ENCODE measurements at regions not wholly inside any gene's neighbourhood (a gene's known extent, or its start where the extent isn't known, plus 50 kb on each side); places are given as distances from the start of the nearest gene placed in this dataset.

GRCh38 chr5:74095871-74096270 lies 469.9 kb downstream of the ARHGEF28 start:
- no peak for DNase-seq
- no peak overlapping the region for H3K27ac ChIP-seq (ENCODE audit: low read depth, low read length)
- CTCF ChIA-PET (ENCODE audit: partially characterized antibody) = no interaction called here
- Mint-ChIP-seq H3K36me3 (no peaks in the 10 kb centered on the region), H3K4me1 (no peaks in the 10 kb centered on the region), H3K4me3 (no peak overlapping the region), H3K27ac (no peak overlapping the region), H3K27me3 (peaks cover 4 to 5% of the 10 kb centered on the region in 2 donors), H3K9me3 (peaks cover 0 to 11% (median 6%) of the 10 kb centered on the region in 8 donors)
- H3K4me1 ChIP-seq (ENCODE audit: insufficient read depth, low read length) = no peaks in the 10 kb centered on the region
- intact Hi-C loops (cut with micrococcal nuclease) = no loop called here
- no peaks in the 10 kb centered on the region for H3K9me3 ChIP-seq (ENCODE audit: control insufficient read depth in 1 of 2, low read length in 2 of 2)
- H3K4me3 ChIP-seq (ENCODE audit: low read length in 2 of 2) = no peak overlapping the region
- no peaks in the 10 kb centered on the region for H3K36me3 ChIP-seq (ENCODE audit: insufficient read depth, low read length)
- no peaks in the 10 kb centered on the region for H3K27me3 ChIP-seq (ENCODE audit: insufficient read depth, low read length)
- POLR2A ChIA-PET (ENCODE audit: partially characterized antibody) = no interaction called here

GRCh38 chr5:74094782-74095108 lies 468.7 kb downstream of the ARHGEF28 start:
- no peaks in the 10 kb centered on the region for H3K4me1 Mint-ChIP-seq
- ChIA-PET CTCF (ENCODE audit: partially characterized antibody) (no interaction called here), POLR2A (ENCODE audit: partially characterized antibody) (no interaction called here)
- Histone ChIP-seq H3K36me3 (ENCODE audit: insufficient read depth, low read length) (no peaks in the 10 kb centered on the region), H3K4me1 (ENCODE audit: insufficient read depth, low read length) (no peaks in the 10 kb centered on the region), H3K27me3 (ENCODE audit: insufficient read depth, low read length) (no peaks in the 10 kb centered on the region), H3K4me3 (ENCODE audit: low read length in 2 of 2) (no peak overlapping the region), H3K27ac (ENCODE audit: low read depth, low read length) (no peak overlapping the region), H3K9me3 (ENCODE audit: control insufficient read depth in 1 of 2, low read length in 2 of 2) (no peaks in the 10 kb centered on the region)
- intact Hi-C loops (cut with micrococcal nuclease) = no loop called here
- no peak for DNase-seq
- peaks cover 4 to 5% of the 10 kb centered on the region in 2 donors for H3K27me3 Mint-ChIP-seq
- no peak overlapping the region for H3K27ac Mint-ChIP-seq
- no peak overlapping the region for H3K4me3 Mint-ChIP-seq
- H3K36me3 Mint-ChIP-seq = no peaks in the 10 kb centered on the region
- peaks cover 0 to 8% (median 2%) of the 10 kb centered on the region in 8 donors for H3K9me3 Mint-ChIP-seq

GRCh38 chr5:74094096-74094781 lies 468.2 kb downstream of the ARHGEF28 start:
- H3K27me3 ChIP-seq (ENCODE audit: insufficient read depth, low read length) = no peaks in the 10 kb centered on the region
- H3K27ac ChIP-seq (ENCODE audit: low read depth, low read length) = no peak overlapping the region
- H3K9me3 ChIP-seq (ENCODE audit: control insufficient read depth in 1 of 2, low read length in 2 of 2) = no peaks in the 10 kb centered on the region
- H3K4me3 Mint-ChIP-seq = no peak overlapping the region
- no peak overlapping the region for H3K27ac Mint-ChIP-seq
- H3K4me1 Mint-ChIP-seq = no peaks in the 10 kb centered on the region
- CTCF ChIA-PET (ENCODE audit: partially characterized antibody) = no interaction called here
- intact Hi-C loops (cut with micrococcal nuclease) = no loop called here
- no peaks in the 10 kb centered on the region for H3K36me3 Mint-ChIP-seq
- no peaks in the 10 kb centered on the region for H3K36me3 ChIP-seq (ENCODE audit: insufficient read depth, low read length)
- no peak for DNase-seq
- H3K9me3 Mint-ChIP-seq = peaks cover 0 to 3% (median under 1%) of the 10 kb centered on the region in 8 donors
- peaks cover 4 to 5% of the 10 kb centered on the region in 2 donors for H3K27me3 Mint-ChIP-seq
- POLR2A ChIA-PET (ENCODE audit: partially characterized antibody) = no interaction called here
- H3K4me1 ChIP-seq (ENCODE audit: insufficient read depth, low read length) = no peaks in the 10 kb centered on the region
- no peak overlapping the region for H3K4me3 ChIP-seq (ENCODE audit: low read length in 2 of 2)

GRCh38 chr5:74093561-74093960 lies 467.6 kb downstream of the ARHGEF28 start:
- peaks cover 4 to 5% of the 10 kb centered on the region in 2 donors for H3K27me3 Mint-ChIP-seq
- no peaks in the 10 kb centered on the region for H3K4me1 Mint-ChIP-seq
- Histone ChIP-seq H3K4me1 (ENCODE audit: insufficient read depth, low read length) (no peaks in the 10 kb centered on the region), H3K36me3 (ENCODE audit: insufficient read depth, low read length) (no peaks in the 10 kb centered on the region), H3K27me3 (ENCODE audit: insufficient read depth, low read length) (no peaks in the 10 kb centered on the region), H3K4me3 (ENCODE audit: low read length in 2 of 2) (no peak overlapping the region), H3K9me3 (ENCODE audit: control insufficient read depth in 1 of 2, low read length in 2 of 2) (no peaks in the 10 kb centered on the region), H3K27ac (ENCODE audit: low read depth, low read length) (no peak overlapping the region)
- no peak for DNase-seq
- no peaks in the 10 kb centered on the region for H3K36me3 Mint-ChIP-seq
- H3K9me3 Mint-ChIP-seq = peaks cover 0 to 3% (median under 1%) of the 10 kb centered on the region in 8 donors
- CTCF ChIA-PET (ENCODE audit: partially characterized antibody) = no interaction called here
- H3K4me3 Mint-ChIP-seq = no peak overlapping the region
- no peak overlapping the region for H3K27ac Mint-ChIP-seq
- intact Hi-C loops (cut with micrococcal nuclease) = no loop called here
- POLR2A ChIA-PET (ENCODE audit: partially characterized antibody) = no interaction called here

- H3K4me1 Mint-ChIP-seq = no peaks in the 10 kb centered on the region
These were observed 466.8 kb downstream of the ARHGEF28 start for GRCh38 chr5:74092766-74093165.

GRCh38 chr5:74085782-74086181 lies 459.8 kb downstream of the ARHGEF28 start:
- Mint-ChIP-seq H3K4me1 (no peaks in the 10 kb centered on the region), H3K4me3 (no peak overlapping the region), H3K27me3 (peaks cover 7 to 11% of the 10 kb centered on the region in 2 donors), H3K9me3 (peaks cover 0 to 1% (median 0%) of the 10 kb centered on the region in 8 donors), H3K27ac (no peak overlapping the region), H3K36me3 (no peaks in the 10 kb centered on the region)
- Histone ChIP-seq H3K9me3 (ENCODE audit: control insufficient read depth in 1 of 2, low read length in 2 of 2) (no peaks in the 10 kb centered on the region), H3K27me3 (ENCODE audit: insufficient read depth, low read length) (no peaks in the 10 kb centered on the region), H3K4me1 (ENCODE audit: insufficient read depth, low read length) (no peaks in the 10 kb centered on the region), H3K27ac (ENCODE audit: low read depth, low read length) (no peak overlapping the region), H3K36me3 (ENCODE audit: insufficient read depth, low read length) (no peaks in the 10 kb centered on the region), H3K4me3 (ENCODE audit: low read length in 2 of 2) (no peak overlapping the region)
- POLR2A ChIA-PET (ENCODE audit: partially characterized antibody) = no interaction called here
- intact Hi-C loops (cut with micrococcal nuclease) = no loop called here
- CTCF ChIA-PET (ENCODE audit: partially characterized antibody) = no interaction called here
- no peak for DNase-seq

More at GRCh38 chr5:74092766-74093165, 466.8 kb downstream of the ARHGEF28 start:
- H3K36me3 Mint-ChIP-seq = no peaks in the 10 kb centered on the region
- H3K27ac Mint-ChIP-seq = no peak overlapping the region
- intact Hi-C loops (cut with micrococcal nuclease) = no loop called here
- no peaks in the 10 kb centered on the region for H3K36me3 ChIP-seq (ENCODE audit: insufficient read depth, low read length)
- H3K9me3 ChIP-seq (ENCODE audit: control insufficient read depth in 1 of 2, low read length in 2 of 2) = no peaks in the 10 kb centered on the region
- H3K4me3 Mint-ChIP-seq = no peak overlapping the region
- no peak overlapping the region for H3K27ac ChIP-seq (ENCODE audit: low read depth, low read length)
- ChIA-PET CTCF (ENCODE audit: partially characterized antibody) (no interaction called here), POLR2A (ENCODE audit: partially characterized antibody) (no interaction called here)
- H3K9me3 Mint-ChIP-seq = peaks cover 0 to 2% (median 0%) of the 10 kb centered on the region in 8 donors
- no peak for DNase-seq
- peaks cover 2 to 5% of the 10 kb centered on the region in 2 donors for H3K27me3 Mint-ChIP-seq
- no peaks in the 10 kb centered on the region for H3K27me3 ChIP-seq (ENCODE audit: insufficient read depth, low read length)
- no peak overlapping the region for H3K4me3 ChIP-seq (ENCODE audit: low read length in 2 of 2)
- no peaks in the 10 kb centered on the region for H3K4me1 ChIP-seq (ENCODE audit: insufficient read depth, low read length)

GRCh38 chr5:74085186-74085585 lies 459.2 kb downstream of the ARHGEF28 start:
- Histone ChIP-seq H3K36me3 (ENCODE audit: insufficient read depth, low read length) (no peaks in the 10 kb centered on the region), H3K9me3 (ENCODE audit: control insufficient read depth in 1 of 2, low read length in 2 of 2) (no peaks in the 10 kb centered on the region), H3K27ac (ENCODE audit: low read depth, low read length) (no peak overlapping the region), H3K4me1 (ENCODE audit: insufficient read depth, low read length) (no peaks in the 10 kb centered on the region), H3K4me3 (ENCODE audit: low read length in 2 of 2) (no peak overlapping the region), H3K27me3 (ENCODE audit: insufficient read depth, low read length) (no peaks in the 10 kb centered on the region)
- H3K36me3 Mint-ChIP-seq = no peaks in the 10 kb centered on the region
- ChIA-PET CTCF (ENCODE audit: partially characterized antibody) (no interaction called here), POLR2A (ENCODE audit: partially characterized antibody) (no interaction called here)
- peak overlapping the region in 1 of 7 donors; percentile 23 for H3K27ac Mint-ChIP-seq
- H3K4me3 Mint-ChIP-seq = no peak overlapping the region
- peaks cover 0 to 1% (median 0%) of the 10 kb centered on the region in 8 donors for H3K9me3 Mint-ChIP-seq
- intact Hi-C loops (cut with micrococcal nuclease) = no loop called here
- no peak for DNase-seq
- peaks cover 7 to 11% of the 10 kb centered on the region in 2 donors for H3K27me3 Mint-ChIP-seq
- H3K4me1 Mint-ChIP-seq = no peaks in the 10 kb centered on the region

All from CD4-positive, alpha-beta memory T cell (primary cell).